ENCODE measurements at regions not wholly inside any gene's neighbourhood (a gene's known extent, or its start where the extent isn't known, plus 50 kb on each side); places are given as distances from the start of the nearest gene placed in this dataset.

- DNase-seq: no peak
Measured at GRCh38 chr2:180443888-180444287, 436.8 kb upstream of the CWC22 start.

DNA sequence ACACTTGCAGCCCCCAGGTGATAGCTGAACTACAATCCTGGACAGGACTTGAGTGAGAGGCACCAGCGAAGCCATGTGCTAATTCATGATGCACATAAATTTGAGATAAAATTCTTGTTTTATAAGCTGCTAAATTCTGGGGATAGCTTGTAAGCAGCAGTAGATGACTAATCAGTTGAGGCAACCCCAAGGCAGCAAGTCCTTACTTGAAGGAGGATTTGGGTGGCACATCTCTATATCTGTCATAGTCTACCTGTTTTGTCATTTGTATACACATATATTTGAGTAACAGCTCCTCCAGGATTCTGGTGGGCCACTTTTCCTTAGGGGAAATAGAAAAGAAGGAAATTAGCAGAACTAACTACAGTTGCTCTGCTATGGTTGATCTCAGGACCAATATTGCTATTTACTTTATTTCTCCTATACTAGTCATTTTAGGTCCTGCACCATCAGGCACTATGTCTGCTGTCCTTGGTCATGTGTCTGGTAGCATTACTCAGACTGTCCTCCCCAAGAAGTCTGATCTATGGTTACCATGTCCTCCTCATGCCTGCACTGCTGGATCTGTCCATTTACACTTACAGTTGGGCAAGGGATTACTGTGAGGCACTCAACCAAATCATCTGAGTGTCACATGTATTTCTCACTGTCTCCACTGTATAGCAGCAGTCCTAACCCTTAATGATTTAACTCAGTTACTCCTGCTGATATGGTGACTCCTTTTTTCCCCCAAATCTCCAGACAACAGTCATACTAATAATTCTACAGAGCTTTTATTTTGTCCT, 436.0 kb upstream of the CWC22 start:
- DNase-seq: no peak

GRCh38 chr2:180419212-180419611, 412.1 kb upstream of the CWC22 start:
- DNase-seq: no peak

DNA sequence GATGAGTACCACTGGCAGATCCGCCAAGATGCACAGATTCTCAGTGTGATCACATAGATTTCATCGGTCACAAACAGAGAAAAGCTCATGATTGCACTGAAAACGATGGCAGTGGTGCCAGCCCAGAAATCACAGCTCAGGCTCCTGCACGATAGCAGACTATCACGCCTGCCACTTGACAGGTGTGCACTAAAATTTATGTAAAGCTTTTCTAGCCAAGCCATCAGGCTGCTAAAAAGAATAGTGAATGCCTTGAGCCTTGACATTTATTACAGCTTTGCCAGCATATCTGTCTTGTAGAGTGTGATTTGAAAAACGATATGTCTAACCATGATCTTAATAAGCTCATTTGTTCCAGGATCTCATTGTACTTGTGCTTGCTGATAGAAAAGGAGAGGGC, 409.5 kb upstream of the CWC22 start:
- DNase-seq: no peak

DNA sequence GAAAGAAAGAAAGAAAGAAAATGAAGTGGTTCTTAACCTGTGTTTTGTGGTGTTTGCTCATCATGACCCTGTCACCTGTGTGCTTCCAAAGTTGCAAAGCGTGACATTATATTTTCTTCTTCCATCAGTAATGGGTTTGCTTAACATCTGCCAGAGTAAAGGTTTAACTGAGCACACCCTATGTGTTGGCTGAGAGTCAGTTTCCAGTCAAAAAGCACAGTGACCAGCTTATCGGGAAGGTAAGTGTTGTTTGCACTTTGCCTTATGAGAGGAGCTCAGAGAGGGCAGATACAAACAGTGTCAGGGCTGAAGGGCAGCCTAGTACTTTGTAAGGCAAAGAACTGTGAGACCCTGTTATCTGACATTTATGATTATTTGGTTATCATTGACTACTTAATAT, 406.2 kb upstream of the CWC22 start:
- DNase-seq: no peak

DNA sequence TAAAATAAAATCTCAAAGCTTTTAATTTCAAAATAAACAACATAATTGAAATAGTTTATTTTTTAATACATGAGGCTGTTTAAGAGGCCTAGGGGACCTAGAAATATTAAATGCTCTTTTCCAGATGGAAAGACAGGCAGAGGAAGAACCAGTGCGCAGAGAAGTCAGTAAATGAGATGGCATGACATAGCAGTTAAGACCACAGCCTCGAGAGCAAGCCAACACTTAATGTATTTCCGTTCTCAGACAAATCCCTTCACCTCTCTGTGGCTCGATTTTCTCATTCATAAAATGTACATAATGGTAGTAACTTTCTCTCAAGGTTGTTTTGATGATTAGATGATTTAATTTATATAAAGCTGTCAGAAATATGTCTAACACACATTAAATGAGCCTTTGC, 405.1 kb upstream of the CWC22 start:
- no peak for DNase-seq

DNA sequence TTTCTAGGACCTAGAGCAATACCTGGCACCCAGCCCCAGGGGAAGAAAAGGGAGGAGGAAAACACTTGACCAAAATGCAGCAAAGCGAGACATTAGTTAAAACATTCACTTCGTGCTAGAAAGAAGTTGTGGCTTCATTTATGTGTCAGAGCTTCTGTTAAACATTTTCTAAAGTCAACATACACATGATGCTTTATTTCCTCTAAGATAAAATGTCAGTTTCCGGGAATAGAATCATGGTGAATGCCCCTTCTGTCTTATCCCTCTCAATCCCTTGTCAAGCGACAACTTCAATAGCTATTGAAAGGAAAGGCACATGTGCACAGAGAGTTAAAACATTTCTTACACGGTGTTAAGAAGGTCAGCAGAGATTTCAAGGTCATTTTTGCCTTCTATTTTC, 404.6 kb upstream of the CWC22 start:
- no peak for DNase-seq

DNA sequence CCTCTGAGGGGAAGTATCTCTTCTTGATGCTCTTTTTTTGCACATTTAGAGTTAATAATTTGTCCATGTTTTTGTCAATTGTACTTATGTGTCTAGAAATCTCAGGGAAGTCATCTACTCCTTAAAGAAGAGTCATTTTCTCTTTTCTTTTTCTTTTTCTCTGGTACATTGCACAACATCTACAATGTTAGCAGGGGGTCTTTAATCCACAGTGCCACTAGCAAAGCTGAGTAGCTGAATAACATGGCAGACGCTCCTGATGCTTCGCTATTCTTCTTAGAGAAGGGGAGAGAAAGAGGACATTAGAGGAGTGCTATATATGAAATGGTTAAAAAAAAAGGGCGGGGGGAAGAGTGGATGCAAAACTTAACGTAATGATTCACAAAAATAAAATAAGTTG, 399.6 kb upstream of the CWC22 start:
- DNase-seq: no peak

- DNase-seq: no peak
Measured at GRCh38 chr2:180405520-180405919, 398.4 kb upstream of the CWC22 start.

- DNase-seq: no peak
Measured at GRCh38 chr2:180394305-180394704, 387.2 kb upstream of the CWC22 start.

DNA sequence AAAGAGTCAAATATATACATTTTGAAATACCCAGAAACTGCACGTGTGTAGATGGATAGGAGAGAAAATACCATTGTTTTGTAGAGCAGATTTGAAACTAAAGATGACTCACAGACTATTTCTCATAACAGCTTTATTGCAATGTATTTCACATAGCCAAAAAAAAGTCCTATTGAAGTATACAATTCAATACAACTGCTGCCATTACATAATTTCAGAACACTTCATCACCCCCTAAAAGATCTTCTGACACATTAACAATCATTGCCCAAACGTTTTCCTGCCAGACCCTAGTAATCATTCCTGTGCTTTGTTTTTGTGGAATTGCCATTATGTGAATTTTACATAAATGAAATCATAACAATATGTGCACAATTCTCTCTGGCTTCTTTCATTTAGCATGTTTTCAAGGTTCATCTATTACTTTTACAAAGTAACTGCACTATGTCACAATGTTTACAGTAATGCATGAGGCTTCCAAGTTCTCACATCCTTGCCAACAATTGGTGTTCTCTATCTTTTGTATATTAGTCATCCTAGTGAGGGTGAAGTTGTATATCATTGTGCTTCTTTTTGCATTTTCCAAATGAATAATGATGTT, 378.6 kb upstream of the CWC22 start:
- no peak for DNase-seq

DNA sequence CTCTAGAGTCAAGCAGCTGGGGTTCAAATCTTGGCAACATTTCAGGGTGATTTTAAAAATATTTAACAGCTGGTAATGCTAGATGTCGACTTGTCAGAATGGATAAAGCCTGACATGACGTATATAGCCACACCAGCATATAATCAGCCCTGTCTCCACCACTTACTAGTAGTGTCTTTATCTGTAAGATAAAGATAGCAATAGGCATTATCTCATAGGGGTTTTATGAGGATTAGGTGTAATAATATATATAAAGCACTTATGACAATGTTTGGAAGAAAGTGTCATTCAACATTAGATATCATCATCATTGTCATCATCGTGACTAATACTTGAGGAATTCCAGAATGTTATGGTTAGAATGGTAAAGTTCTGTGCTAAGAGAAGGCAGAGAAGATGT, 369.0 kb upstream of the CWC22 start:
- DNase-seq: no peak

DNA sequence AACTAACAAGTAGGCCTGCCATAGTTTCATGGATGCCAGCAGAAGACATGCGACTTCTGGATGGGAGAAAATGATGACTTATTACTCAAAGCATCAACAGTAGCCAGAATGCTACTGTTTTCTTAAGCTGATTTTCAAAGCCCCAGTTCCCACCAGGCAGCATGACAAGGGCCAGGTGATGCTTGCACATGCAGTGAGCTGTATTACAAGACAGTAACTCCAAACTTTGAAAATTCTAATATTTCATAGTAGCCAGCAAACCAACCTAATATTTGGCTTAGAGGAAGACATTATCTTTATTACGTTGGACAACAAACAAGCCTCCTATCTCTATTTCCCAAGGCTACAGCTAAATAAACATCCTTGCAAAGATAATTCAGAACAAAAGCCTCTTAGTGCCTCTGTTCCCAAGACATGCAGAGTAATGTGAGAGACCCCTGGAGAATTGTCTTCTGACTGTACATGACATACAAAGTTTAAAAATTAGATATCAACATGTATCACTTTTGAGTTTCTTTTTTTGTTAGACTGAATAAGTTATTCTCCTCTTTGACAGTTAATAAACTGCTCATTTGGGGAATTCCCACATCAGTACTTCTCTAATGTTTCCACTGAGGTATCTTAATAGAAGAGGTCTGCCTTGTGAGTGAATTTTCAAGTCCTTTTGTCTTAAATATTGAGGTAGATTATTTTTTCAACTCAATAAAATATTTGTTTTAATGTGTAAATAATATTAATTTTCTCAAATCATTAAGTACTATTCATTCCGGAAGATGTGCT, 367.6 kb upstream of the CWC22 start:
- DNase-seq: no peak

DNA sequence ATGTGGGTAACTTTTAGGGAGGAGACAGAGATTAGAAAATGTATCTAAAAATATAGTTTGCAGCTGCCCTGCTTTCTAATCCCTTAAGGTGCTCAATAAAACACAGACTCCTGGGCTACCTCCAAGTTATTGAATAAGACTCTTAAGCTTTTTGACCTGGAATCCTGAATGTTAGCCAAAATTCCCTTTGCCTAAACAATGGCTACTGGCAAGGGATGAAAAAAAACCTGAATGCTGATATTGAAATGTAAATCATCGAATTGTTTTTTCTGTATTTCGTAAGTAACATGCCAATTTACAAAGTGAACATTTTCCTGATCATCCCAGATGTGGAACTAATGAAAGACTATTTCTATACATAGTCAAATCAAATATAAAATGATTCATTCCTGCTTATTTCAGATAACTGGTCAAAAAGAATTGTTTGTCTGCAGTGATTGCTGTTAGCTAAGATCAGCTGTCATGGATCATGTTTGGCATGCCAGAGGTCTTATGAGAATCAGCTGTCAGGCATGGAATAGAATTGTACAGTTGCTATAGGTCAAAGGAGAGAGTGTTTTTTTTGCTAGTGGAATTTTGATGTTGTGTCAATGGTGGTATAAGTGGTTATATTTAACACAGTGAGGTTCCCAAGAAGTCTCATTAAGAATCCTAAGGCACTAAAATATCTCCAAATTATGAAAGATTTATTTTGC, 363.6 kb upstream of the CWC22 start:
- DNase-seq: no peak

DNA sequence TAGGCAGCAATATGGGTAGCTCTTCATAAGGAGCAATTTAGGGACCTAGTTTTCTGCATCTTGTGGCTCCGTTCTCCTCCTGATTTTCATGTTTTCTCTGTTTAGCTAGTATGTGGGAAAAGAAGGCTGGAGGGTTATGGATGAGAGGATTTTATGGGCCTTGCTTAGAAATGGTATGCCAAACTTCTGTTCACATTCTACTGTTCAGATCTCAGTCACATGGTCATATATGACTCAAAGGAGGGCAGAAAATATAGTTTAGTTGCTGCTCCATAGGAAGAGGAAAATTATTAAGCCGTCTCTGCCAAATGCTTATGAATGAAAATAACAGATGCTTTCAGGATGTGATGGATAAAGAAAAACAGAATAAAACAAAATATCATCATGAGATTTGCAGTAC, 361.8 kb upstream of the CWC22 start:
- DNase-seq: no peak

GRCh38 chr2:180367815-180368214, 360.7 kb upstream of the CWC22 start:
- DNase-seq: no peak

DNA sequence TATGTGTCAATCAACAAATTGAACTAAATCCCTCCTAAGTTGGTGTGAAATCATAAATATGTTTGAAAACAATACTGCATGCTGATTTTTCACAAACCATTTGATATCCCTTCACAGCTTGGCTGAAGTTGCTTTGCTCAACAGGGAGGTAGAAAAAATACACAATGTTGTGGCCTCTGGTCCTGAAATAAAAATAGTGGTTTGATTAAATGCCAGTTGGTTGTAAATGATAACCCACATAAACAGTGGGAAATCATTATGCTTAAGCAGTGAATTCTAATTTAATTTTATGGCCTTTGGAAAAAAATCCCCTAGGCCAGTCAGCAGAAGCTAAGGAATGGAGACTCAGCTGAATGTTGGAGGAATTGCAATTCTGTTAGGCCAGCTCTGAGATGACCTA, 359.4 kb upstream of the CWC22 start:
- DNase-seq: no peak

- no peak for DNase-seq
Measured at GRCh38 chr2:180364719-180365118, 357.6 kb upstream of the CWC22 start.

- DNase-seq: no peak
Measured at GRCh38 chr2:180360283-180360618, 353.2 kb upstream of the CWC22 start.

- DNase-seq: no peak
Measured at GRCh38 chr2:180359522-180360282, 352.6 kb upstream of the CWC22 start.

DNA sequence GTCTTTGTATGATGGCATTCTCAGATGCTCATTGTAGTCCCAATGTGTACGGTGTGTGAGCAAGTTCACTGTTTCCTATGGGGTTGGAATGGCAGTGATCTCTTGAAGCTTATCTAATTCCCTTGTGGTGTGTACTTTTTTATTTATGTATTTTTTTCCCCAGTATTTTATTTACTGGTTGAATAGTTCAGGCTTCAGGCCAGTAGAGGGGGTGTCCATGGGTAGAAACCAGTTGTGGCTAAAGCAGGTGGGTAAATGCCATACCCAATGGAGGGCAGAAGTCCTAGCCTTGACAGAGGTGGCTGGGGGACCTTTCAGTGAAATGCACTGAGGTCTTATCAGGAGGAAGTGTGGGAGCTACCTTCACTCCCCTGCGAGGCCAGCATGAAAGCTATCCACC, 351.4 kb upstream of the CWC22 start:
- no peak for DNase-seq

- DNase-seq: no peak
Measured at GRCh38 chr2:180356676-180357075, 349.6 kb upstream of the CWC22 start.

DNA sequence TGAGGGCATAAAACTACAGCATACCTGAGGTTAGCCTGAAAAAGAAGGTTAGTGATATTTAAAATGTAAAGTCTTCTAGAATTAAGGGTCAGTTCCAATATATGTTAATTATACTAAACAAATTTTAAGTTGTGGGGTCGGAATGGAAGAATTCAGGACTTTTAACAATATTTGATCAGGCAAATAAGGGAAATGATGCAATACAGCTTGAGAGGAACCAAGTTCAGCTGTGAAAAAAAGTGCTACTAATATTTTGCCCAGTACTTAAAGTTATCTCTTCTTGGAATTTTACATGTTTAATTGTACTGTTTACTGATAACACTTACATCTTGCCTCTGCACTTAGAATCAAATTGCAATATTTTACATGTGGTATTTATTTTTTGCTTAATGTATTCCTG, 345.5 kb upstream of the CWC22 start:
- no peak for DNase-seq
